NCI-H2029 treated with DMSO at 0.1 percent for 48 hours (cell line): ENCODE measurements at regions not wholly inside any gene's neighbourhood (a gene's known extent, or its start where the extent isn't known, plus 50 kb on each side); places are given as distances from the start of the nearest gene placed in this dataset.

Source experiments
- DNase-seq: peaks from one replicate; lab custom pipeline; 2025; lab: John Stamatoyannopoulos, UW

DNA sequence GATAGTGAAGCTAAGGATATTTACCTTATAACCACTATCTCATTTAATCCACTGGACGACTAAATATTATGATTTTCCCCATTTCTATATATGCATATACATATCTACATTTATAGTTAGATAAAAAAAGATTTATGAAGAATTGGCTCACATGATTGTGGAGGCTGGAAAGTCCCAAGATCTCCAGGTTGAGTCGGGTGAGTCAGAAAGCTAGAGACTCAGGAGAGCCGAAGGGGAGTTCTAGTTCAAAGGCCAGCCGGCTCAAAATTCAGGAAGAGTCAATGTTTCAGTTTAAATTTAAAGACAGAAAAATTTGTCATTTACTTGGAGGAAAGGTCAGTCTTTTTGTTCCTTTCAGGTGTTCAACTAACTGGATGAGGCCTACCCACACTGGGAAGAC, 158.2 kb upstream of the CPEB2 start:
- no peak for DNase-seq

DNA sequence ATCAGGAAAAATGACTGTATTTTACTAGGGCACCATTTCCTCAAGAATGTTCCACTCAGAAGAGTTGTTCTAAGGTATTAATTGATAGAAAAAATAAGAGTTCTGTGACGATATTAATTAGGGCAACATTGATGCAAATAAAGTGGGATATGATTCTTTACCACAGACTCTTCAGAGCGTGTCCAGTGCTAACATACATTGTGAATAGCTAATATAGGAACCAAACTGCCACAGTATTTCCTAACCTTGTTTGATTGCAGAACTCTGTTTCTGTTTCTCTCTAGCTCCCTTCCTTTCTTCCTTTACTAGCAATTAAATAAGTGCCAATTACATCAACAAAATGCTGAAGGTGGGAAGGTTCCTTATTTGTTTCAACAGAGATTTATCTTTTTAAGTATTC, 154.1 kb upstream of the CPEB2 start:
- DNase-seq, result no peak

- DNase-seq, result no peak
Observed at GRCh38 chr4:14850455-14851097, 151.7 kb upstream of the CPEB2 start.

- no peak for DNase-seq
Observed at GRCh38 chr4:14853176-14853943, 148.9 kb upstream of the CPEB2 start.

GRCh38 chr4:14855719-14856061, 146.6 kb upstream of the CPEB2 start:
- no peak for DNase-seq

GRCh38 chr4:14856062-14856933, 146.0 kb upstream of the CPEB2 start:
- DNase-seq, result no peak

- DNase-seq, result no peak
Observed at GRCh38 chr4:14856934-14857235, 145.4 kb upstream of the CPEB2 start.

- no peak for DNase-seq
Observed at GRCh38 chr4:14857475-14857874, 144.8 kb upstream of the CPEB2 start.

DNA sequence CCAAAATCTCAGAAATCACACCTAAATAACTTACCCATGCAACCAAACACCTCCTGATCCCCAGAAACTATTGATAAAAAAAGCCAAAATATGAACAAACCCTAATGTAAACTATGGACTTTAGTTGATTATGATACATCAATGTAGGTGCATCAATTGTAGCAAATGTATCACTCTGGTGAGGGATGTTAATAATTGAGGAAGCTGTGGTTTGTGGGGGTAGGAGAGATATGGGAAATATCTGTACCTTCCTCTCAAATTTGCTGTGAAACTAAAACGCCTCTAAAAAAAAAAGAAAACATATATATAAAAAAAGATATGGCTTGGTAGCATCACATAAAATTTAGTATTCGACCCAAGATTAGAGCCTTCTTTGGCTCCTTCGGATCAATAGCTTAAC, 144.3 kb upstream of the CPEB2 start:
- no peak for DNase-seq

- no peak for DNase-seq
Observed at GRCh38 chr4:14862891-14863290, 139.4 kb upstream of the CPEB2 start.

GRCh38 chr4:14863418-14864364, 138.6 kb upstream of the CPEB2 start:
- DNase-seq, result no peak

- no peak for DNase-seq
Observed at GRCh38 chr4:14864365-14865030, 137.8 kb upstream of the CPEB2 start.

DNA sequence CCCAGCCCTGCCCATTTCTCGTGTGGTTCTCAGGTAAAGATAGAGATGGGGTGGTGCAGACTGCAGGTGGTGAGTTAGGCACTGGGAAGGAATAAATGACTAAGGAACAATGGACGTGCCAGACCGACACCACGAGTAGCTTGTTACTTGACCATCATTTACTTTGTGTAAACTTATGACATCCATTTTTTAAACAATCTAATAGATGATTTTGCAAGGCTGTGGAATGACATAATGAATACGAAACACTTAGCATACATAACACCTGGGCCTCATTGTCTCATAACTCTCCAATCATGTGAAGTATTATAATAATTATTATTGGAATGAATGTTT, 137.3 kb upstream of the CPEB2 start:
- DNase-seq, result no peak

- no peak for DNase-seq
Observed at GRCh38 chr4:14865804-14866203, 136.5 kb upstream of the CPEB2 start.

- DNase-seq, result no peak
Observed at GRCh38 chr4:14867847-14868246, 134.4 kb upstream of the CPEB2 start.

GRCh38 chr4:14868426-14869395, 133.6 kb upstream of the CPEB2 start:
- no peak for DNase-seq

GRCh38 chr4:14871676-14872430, 130.4 kb upstream of the CPEB2 start:
- DNase-seq, result no peak

DNA sequence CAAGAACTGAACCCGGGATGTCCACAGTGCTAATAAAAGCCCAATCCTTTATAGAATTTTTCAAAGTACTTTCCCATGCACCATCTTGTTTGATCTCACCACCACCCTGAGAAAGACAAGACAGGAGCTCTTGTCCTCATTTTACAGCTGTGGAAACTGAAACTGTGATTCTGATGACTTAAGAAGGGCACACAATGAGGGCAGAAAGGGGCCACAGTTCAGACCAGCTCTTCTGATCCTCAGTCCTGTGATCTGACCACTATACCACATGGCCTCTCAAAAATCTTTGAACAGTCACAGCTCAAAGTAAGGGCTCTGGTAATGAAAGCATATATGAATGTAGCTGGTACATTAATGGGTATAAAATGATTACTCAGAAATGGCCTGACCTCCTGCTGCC, 127.3 kb upstream of the CPEB2 start:
- DNase-seq, result no peak
